GM21423 (cell line): ENCODE measurements at regions not wholly inside any gene's neighbourhood (a gene's known extent, or its start where the extent isn't known, plus 50 kb on each side); places are given as distances from the start of the nearest gene placed in this dataset.

Experiments used
- ATAC-seq: cut with Tn5 transposase; IDR thresholded peaks from one replicate; pipeline ENCODE4 v1.9.1; 2021; ENCODE audit warnings: mild to moderate bottlenecking, moderate library complexity; ENCODE audit not compliant: unreplicated experiment

DNA sequence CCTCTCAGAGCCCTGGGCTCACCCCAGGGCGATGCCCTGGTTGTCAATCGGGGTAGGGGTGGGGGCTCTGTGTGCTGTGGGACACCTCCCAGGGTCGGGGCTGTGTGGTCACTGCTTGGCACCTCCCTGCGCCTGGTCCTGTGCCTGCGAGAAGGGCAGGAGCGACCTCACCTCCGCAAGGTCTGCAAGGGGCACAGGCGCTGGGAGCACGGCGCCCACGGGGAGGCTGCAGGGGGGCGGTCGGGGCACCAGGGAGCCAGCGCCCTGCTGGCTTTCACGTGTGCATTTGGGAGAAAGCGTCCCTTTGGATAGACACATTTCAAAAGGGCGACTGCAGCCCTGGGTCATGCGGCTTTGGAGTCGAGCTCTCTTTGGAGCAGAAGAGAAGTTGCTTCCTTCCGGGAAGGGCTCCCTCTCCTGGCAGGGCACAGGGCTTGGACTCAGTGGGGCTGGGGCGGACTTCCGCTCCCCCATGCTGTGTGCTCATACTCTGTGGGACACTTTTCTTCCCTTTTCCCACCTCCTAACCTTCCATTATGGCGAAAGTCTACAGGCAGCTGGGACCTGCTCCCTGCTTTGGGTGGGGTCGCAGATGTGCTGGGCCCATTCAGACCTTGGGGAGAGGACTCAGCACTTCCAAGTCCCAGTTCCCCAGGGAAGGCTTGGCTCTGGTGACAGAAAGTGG lies 52.9 kb upstream of the SLC28A3 start:
- no peak for ATAC-seq

DNA sequence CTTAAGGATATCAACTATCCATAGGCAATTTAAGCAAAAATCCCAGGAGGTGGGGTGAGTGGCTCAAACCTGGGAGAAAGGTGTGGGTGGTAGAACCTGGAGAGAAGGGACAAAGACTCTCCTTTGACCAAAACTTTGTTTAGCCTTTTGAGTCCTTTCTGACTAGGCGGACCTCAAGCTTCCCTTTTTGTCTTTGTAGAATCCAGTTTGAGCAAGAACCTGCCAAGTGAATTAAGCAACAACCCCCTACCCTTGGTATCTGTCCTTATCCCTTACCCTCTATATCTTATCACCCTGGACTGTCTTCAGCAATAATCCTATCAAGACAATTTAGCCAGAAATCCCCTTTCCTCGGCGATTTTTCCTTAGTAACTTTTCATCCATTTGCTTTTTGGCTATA lies 53.5 kb upstream of the SLC28A3 start:
- ATAC-seq, result no peak

DNA sequence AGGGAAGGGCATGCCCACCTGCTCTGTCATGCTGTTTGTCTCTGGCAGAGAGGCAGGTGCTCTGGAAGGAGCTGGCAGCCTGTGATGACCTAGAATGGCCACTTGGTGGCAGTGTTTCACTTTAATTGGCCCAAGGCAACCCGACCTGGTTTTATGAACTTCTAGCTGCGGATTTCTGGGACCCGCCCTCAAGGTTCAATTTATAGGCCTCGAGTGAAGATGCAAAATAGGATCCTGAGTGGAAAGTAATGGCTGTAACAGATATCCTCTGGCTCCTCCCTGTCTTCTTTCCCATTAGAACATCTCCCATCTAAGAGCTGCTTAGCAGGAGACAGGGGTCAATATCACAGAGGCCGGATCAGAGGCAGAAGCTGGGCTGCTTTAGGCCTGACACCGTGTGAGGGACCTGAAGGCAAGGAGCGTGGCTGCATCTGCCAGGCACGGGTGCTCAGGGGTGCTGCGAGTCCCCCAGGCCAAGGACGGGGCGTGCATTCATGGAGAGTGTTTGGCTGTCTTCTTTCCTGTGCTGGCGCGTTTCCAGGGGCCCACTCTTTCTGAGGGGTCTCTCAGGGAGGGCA lies 56.7 kb upstream of the SLC28A3 start:
- ATAC-seq, result peak; percentile 77

DNA sequence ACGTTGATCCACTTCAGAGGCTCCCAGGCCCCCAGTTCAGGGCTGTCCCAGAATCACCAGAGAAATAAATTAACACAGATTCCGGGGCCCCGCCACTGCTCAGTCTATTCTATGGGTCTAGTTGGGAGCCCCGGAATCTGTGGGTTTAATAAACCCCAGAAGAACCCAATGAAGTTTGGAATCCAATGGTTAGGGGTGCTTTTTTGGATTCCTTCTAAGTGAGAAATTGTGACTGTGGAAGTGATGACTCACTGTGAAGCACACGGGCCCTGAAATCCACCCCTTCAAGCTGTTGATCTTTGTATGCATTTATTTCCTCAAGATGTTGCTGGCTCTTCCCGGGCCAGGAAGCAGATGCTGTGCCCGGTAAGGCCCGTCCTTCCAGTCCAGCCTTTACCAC lies 57.3 kb upstream of the SLC28A3 start:
- no peak for ATAC-seq

DNA sequence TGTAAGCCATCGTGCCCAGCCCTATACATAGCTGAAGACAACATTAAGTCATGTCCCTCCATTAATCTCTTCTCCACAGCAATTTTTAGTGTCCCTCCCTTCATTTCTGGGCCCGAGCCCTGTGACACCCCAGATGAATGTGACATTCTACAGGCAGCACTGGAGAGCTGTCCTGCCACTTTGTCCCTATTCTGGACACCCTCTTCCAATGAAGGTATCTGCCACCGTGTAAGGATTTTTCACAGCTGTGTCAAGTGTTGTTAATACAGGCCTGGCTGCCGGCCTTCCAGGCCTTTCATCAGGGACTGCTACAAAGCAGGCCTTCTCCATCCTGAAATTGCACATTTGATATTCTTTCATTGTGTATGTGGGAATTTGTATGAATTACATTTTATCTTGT lies 62.0 kb upstream of the SLC28A3 start:
- no peak for ATAC-seq

DNA sequence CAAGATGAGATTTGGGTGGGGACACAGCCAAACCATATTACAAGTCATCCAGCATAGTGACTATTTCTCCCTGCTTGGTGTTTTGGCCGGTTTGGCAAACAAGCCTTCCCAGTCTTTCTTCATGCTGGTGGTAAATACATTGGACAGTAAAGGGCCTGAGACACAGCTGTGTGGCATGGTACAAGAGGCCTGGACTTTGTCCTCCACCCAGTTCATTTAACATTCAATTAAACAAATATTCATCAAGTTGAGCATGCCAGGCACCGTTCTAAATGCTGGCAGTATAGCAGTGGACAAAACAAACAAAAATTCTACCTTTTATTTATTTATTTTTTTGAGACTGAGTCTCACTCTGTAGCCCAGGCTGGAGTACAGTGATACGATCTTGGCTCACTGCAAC lies 62.7 kb upstream of the SLC28A3 start:
- no peak for ATAC-seq

DNA sequence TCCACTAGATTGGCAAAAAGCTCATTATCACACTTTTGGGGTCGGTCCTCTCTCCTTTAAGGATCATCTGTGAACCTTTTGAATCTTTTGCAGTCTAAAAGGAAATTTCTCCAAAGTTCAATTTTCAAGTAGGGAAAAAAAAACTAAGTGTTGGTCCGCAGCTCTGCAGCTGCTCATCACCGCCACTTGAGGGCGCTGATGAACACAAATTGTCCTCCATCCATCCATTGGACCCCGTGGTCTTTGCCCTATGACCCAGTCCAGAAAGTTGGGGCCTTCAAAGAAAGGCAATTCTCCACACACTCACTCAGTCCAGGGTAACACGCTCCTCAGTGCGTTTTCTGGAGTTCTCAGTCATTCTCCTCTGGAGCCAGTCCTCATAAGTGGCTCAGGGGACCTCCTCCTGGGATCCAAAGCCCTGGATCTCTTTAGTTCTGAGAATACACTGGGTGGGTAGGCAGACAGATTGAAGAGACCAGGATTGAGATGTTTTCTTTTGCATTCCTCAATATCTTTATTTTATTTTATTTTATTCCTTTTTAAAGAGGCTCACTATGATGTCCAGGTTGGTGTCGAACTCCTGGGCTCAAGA lies 63.6 kb upstream of the SLC28A3 start:
- ATAC-seq, result no peak

DNA sequence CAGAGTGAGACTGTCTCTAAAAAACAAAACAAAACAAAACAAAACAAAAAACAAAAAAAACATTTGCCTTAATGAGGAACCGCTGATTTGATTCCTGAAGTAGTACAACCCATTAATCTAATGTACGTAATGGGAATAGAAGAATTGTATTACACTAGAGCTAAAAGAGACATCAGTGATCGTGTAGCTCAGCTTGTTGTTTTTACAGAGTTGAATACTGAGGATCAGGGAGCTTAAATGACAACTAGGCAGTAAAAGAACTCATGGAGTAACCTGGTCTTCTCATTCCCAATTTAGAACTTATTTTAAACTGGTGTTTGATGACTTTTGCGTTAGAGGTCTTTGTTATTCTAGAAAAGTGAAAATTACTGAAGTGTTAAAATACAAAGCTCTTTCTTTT lies 65.1 kb upstream of the SLC28A3 start:
- no peak for ATAC-seq

DNA sequence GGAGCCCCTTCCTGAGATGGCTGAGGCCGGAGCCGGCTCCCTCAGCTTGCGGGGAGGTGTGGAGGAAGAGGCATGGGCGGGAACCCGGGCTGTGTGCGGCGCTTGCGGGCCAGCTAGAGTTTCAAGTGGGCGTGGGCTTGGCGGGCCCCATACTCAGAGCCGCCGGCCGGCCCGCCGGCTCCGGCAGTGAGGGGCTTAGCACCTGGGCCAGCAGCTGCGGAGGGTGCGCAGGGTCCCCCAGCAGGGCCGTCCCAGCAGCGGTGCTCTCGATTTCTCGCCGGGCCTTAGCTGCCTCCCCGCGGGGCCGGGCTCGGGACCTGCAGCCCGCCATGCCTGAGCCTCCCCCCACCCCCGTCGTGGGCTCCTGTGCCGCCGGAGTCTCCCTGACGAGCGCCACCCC lies 67.9 kb upstream of the SLC28A3 start:
- ATAC-seq, result no peak

DNA sequence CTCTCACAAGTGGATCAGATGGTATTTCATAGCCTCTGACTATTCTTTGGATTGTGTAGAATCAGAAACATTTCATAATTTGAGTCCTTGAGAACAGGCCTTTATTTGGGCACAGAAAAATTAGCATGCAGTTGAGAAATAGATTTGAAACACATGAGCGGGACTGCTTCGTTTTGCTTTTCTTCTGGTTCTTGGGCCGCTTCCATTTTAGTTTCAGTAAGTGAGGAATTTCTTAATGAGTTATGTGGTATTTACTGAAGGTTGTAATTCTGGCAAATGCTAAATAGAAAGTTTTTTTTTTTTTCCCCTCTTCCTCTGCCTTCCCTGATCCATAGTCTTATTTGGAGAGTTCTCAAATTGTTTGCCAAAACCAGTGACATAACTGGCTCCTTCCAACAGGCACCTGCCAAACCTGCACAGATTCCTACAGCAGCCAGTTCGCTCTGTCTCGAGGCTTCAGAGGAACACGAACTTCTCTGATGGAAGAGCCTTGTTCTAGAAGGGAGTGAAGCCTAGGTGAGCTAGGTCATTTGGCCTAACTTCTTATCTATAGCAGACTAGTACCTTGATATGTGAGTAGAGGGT lies 71.2 kb upstream of the SLC28A3 start:
- no peak for ATAC-seq

DNA sequence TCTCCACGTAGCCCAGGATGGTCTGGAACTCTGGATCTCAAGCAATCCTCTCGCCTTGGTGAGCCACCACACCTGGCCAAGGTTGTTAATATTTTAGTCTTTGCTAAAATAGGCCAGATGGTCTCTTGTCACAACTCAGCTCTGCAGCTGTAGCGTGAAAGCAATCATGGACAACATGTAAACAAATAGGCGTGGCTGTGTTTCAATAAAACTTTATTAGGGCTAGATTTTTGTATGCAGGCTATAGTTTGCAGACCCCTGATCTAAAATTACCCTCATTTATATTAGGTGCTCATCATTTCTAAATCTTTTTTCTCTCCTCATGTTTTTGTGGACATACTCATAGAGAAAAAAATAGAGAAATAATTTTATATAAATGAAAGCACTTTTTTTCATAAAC lies 72.1 kb upstream of the SLC28A3 start:
- no peak for ATAC-seq

DNA sequence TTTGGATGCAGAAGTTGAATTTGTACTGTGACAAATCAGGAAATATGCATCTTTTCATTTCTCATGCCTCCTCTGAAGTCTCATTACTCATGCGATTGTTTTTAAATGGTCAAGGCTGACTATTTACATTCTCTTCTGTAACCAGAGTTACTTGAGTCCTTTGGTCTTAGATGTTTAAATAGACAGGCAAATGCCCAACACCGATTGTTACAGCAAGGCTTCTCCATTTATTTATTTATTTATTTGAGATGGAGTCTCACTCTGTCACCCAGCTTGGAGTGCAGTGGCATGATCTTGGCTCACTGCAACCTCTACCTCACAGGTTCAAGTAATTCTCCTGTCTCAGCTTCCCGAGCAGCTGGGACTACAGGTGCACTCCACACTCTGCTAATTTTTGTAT lies 72.7 kb upstream of the SLC28A3 start:
- ATAC-seq, result no peak

DNA sequence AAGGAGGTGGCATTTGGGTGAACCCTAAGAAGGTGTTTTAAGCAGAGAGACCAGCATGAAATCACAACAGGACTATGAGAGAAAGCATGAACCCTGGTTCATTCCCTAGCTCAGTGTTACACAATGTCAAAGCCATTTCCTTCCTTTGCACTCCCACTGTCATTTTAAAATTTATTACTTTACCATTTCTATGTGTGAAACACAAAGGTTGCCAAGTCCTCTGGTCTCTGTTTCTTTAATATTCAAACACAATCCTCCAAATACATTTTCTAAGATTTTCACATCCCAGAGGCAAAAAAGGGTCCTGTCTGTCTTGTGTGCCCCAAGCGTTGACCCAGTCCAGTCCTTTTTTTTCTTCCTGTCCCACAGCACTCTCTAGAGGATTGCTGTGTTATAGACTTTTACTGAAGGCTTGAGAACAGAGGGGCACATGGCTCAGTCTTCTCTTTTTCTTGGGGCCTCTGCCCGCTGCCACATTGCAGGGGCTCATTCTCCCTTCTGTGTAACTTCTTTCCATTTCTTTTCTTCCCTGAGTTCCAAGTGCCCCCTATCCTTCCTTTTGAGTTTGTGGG lies 78.6 kb upstream of the SLC28A3 start:
- ATAC-seq, result no peak

DNA sequence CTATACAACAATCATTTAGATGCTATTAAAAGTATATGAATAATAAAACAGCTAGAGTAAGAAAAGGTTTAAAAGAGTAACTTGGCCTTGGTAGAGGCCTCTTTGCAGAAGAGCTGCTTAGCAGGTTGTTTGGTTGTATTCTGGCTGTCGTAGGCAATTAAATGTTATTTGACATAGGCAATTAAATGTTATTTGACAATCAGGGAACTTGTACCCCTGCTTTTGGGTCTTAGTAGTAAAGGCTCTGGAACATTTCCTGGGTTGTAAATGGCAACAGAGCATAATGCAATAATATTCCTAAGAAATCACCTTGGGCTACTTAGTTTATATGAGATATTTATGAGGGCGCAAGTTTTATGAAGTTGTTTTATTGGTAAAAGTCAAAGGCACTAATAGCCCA lies 84.4 kb upstream of the SLC28A3 start:
- ATAC-seq, result no peak

DNA sequence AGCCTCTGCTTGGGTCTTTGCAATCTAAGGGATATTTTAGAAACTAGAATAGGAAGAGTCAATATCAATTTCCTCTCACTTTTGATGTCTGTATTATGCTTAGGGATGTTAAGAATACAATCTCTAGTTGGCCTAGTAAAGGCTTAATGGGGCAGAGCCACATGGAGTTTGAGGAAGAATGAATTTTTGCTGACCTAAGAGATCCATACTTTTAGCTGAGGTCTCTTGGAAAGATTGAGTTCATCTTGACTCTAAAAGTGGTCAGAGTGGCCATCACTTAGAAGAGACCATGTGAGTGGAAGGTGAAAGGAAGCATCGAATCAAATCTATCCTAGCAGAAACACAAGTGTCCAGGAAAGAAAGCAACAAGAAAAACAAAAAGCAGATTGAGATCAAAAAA lies 92.2 kb upstream of the SLC28A3 start:
- ATAC-seq, result no peak

DNA sequence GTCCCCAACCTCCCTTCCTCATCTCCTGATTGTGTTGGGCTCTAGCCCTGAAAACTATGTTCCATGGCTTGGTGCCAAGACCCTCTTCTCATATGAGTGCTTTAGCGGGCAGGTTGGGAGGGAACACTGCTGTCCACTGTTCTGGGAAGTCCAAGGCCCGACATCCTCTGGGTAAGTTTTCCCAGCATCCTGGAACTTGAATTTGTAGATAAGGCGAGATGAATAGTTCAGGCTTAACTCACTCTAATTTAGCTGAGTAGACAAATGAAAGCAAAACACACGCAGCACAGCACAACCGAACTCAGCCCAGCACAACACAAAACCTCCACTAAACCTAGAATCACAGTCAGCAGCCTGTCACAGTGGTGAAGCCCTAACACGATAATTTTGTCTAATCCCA lies 95.3 kb upstream of the SLC28A3 start:
- no peak for ATAC-seq

DNA sequence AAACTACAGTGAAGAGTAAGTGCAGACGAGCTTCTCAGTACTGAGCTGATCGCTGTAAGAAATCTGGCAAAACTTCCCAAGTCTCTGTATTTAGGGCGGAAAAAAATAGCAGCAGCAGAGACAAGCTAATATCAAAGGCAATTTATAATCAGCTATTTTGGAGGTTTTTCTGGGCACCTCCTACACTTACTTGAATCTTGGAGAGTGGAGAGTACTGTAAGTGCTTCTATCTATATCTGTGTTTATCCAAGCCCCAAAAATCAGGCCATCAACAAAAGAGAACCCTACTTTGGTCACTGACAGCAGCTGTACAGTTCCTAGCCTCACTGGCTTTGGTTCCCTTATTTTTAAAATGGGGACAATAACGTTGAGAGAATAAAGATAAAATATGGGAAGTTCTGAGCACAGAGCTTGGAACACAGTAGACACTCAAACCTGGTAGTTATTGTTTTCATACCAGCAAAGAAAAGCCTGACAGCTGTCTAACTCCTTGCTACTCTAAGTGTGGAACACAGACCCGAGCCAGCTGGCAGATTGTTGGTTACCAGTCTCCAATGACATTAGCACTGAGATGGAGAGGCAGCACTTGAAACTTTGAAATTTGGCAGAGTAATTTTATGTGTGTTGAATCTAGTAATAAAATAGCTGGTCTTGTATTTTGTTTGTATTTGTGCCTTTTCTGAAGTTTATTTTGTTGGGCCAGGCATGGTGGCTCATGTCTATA lies 96.0 kb upstream of the SLC28A3 start:
- ATAC-seq, result no peak

DNA sequence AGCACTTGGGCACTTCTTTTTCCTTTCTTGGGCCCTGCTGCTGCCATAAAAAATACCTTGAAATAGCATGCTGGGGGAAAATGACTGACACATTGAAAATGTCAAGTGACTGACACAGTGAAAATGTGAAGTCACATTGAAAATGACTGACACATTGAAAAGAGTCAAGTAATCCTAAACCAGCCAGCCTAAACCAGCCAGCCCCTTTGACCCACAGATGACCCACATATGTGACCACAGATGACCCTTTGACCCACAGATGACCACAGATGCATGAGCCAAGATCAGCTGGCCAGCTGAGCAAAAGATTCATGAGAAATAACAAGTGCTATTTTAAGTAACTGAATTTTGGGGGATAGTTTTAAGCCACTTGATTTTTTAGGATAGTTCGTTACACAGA lies 97.8 kb upstream of the SLC28A3 start:
- ATAC-seq, result no peak

DNA sequence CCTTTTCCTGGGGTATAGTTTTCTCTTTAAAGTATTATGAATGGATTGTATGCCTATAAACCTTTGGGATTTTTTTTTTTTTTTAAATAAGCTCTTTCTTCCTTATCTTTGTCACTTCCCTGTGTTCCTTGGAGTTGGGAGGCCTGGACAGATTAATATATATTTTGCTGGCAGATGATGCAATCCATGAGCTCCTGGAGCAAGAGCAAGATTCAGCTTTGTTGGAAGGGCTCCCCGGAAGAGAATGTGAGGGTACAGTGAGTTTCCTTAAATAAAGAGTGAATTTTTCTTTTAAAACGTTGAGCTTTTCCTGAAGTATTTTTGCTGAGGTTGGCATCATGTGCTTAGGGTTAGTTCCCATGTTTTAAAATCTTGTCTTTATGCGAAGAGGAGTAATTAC lies 98.7 kb upstream of the SLC28A3 start:
- ATAC-seq, result no peak

DNA sequence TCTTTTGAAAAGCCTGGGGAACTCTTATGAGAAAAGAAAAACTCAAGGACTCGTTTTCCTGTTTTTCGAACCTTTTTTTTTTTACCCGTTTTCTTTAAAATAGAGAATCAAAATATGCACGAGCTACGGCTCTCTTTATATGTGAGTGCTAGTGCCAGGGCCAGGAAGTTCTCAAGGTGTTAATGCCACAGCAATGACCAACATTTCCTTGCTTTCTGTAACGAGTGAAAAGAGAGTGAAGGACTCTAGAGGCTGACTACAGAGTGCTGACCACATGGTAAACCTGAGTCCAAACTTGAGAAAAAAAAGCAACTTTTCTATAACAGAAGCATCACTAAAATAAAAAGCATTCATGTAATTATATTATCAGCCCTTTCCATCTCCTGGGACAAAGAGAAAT lies 102.2 kb upstream of the SLC28A3 start:
- ATAC-seq, result no peak

DNA sequence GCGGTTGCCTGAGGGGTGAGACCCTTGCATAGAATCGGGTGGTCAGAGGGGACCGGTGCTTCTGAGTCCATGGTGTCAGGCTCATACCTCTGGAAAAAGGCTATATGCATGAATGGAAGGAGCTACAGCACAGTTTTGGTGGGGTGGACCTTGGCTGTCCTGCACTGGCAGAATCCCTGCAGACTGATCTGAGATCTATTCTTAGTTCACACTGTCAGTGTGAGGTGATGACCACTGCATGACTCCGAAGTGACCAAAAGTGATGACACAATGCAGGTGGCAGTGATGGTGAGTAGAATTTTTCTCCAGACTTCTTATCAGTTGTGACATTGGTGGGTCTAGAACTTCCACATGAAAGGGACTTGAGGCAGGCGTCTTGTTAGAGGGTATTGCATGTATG lies 105.2 kb upstream of the SLC28A3 start:
- no peak for ATAC-seq
